IPS DF 6.9 (cell line): ENCODE measurements at regions not wholly inside any gene's neighbourhood (a gene's known extent, or its start where the extent isn't known, plus 50 kb on each side); places are given as distances from the start of the nearest gene placed in this dataset.

Experiments
- DNase-seq: peaks from one replicate; pipeline ENCODE4 v3.0.0-alpha.2; 2013; ENCODE audit warnings: low read depth, low spot score
- H3K27ac ChIP-seq: one replicate; pipeline ENCODE4 v1.5.1; 2013; ENCODE audit warnings: low read length, control low read depth
- H3K27me3 ChIP-seq: 2 replicates; pipeline ENCODE4 v1.6.1; 2013; ENCODE audit warnings: mild to moderate bottlenecking, low read length; ENCODE audit not compliant: control insufficient read depth, insufficient read depth
- H3K36me3 ChIP-seq: 2 replicates; pipeline ENCODE4 v1.6.1; 2013; ENCODE audit warnings: low read length; ENCODE audit not compliant: control insufficient read depth, insufficient read depth
- H3K4me1 ChIP-seq: 2 replicates; pipeline ENCODE4 v1.6.1; 2013; ENCODE audit warnings: low read length; ENCODE audit not compliant: control insufficient read depth, insufficient read depth
- H3K4me3 ChIP-seq: 2 replicates; pipeline ENCODE4 v1.5.1; 2013; ENCODE audit warnings: mild to moderate bottlenecking, low read length
- H3K9me3 ChIP-seq: 2 replicates; pipeline ENCODE4 v1.6.1; 2013; ENCODE audit warnings: low read length, inconsistent platforms; ENCODE audit not compliant: control insufficient read depth, insufficient read depth
- WGBS: extraction: QIAGEN DNeasy Blood & Tissue Kit; methylation state at CpG from one replicate; pipeline ENCODE4 v1.1.7; 2013; ENCODE audit warnings: mixed read lengths, missing lambda C conversion rate; ENCODE audit not compliant: insufficient read length, insufficient coverage; 5-methylcytosine and 5-hydroxymethylcytosine counted together

DNA sequence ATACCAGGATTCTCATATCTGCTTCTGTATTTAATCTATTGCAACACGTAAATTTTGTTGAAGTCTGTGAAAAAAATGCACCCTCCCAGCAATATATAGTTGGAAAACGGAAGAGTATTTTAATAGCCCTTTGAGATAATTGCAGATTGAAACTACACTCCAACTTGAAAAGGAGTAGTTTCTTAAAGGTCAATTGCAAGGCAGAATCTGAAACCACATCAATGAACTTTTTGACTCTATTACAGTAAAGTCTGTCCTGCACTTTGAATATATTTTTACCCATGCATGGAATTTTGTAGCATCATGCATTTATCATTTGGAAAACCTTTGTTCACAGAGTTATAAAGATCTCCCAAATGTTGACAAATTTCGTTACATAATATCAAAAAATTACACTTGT, 311.6 kb upstream of the NREP start:
- WGBS, result no CpG with 5 or more reads among the region's 3 CpGs

DNA sequence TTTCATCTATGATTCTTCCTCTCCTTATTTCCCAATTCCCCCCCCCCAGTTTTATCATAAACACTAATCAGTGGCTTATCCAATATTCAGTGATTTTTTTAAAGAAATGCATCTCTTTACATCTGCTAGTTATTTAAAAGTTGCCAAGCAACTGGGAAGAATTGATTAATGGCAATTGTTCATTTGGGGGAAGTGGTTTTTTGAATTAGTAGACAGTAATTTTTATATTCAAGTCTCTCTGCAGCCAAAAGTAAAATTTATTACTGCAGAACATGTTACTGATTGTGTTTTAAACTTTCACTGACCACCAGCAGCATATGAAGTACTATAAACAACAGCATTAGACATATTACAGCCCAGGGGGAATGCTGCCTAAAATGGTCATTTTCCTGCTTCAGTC, 308.8 kb upstream of the NREP start:
- no peak overlapping the region for H3K27ac ChIP-seq
- H3K27me3 ChIP-seq, result no peaks in the 10 kb centered on the region
- H3K36me3 ChIP-seq, result no peaks in the 10 kb centered on the region
- DNase-seq, result no peak
- no peaks in the 10 kb centered on the region for H3K4me1 ChIP-seq
- H3K9me3 ChIP-seq, result no peaks in the 10 kb centered on the region
- H3K4me3 ChIP-seq, result no peak overlapping the region

More for the DNA sequence above, 311.6 kb upstream of the NREP start:
- no peak for DNase-seq
- Histone ChIP-seq H3K27me3 (no peaks in the 10 kb centered on the region), H3K4me3 (no peak overlapping the region), H3K27ac (no peak overlapping the region), H3K36me3 (no peaks in the 10 kb centered on the region), H3K4me1 (no peaks in the 10 kb centered on the region), H3K9me3 (no peaks in the 10 kb centered on the region)

GRCh38 chr5:112064956-112065355, 308.0 kb upstream of the NREP start:
- no peaks in the 10 kb centered on the region for H3K4me1 ChIP-seq
- no CpG with 5 or more reads among the region's 2 CpGs for WGBS
- no peak for DNase-seq
- H3K4me3 ChIP-seq, result no peak overlapping the region
- H3K9me3 ChIP-seq, result no peaks in the 10 kb centered on the region
- no peaks in the 10 kb centered on the region for H3K27me3 ChIP-seq
- no peaks in the 10 kb centered on the region for H3K36me3 ChIP-seq
- no peak overlapping the region for H3K27ac ChIP-seq

GRCh38 chr5:112064271-112064701, 307.3 kb upstream of the NREP start:
- Histone ChIP-seq H3K4me1 (no peaks in the 10 kb centered on the region), H3K4me3 (no peak overlapping the region), H3K36me3 (no peaks in the 10 kb centered on the region), H3K27me3 (no peaks in the 10 kb centered on the region), H3K9me3 (no peaks in the 10 kb centered on the region), H3K27ac (no peak overlapping the region)
- no CpG with 5 or more reads among the region's 2 CpGs for WGBS
- no peak for DNase-seq

GRCh38 chr5:112063856-112064255, 306.9 kb upstream of the NREP start:
- Histone ChIP-seq H3K27me3 (no peaks in the 10 kb centered on the region), H3K36me3 (no peaks in the 10 kb centered on the region), H3K9me3 (no peaks in the 10 kb centered on the region), H3K4me3 (no peak overlapping the region), H3K4me1 (no peaks in the 10 kb centered on the region), H3K27ac (no peak overlapping the region)
- WGBS, result no CpG with 5 or more reads among the region's 1 CpG
- DNase-seq, result no peak

DNA sequence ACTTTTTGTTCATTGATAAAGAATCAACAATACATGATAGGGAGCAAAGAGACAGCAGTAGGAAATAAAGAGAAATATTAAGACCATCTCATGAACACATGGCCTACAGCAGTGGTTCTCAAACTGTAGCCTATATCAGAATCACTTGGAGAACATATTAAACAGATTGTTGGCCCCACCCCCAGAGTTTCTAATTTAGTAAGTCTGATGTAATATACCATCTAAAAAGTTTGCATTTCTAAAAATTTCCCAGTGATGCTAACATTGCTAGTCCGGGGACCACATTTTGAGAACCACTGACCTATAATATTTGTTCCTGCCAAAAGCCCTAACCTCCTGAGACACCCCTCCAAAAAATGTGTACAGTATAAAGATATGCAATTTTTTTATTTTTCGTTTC, 306.2 kb upstream of the NREP start:
- H3K27me3 ChIP-seq, result no peaks in the 10 kb centered on the region
- no peaks in the 10 kb centered on the region for H3K4me1 ChIP-seq
- WGBS, result no CpG with 5 or more reads among the region's 2 CpGs
- no peaks in the 10 kb centered on the region for H3K36me3 ChIP-seq
- H3K9me3 ChIP-seq, result no peaks in the 10 kb centered on the region
- DNase-seq, result no peak
- H3K4me3 ChIP-seq, result no peak overlapping the region
- H3K27ac ChIP-seq, result no peak overlapping the region

DNA sequence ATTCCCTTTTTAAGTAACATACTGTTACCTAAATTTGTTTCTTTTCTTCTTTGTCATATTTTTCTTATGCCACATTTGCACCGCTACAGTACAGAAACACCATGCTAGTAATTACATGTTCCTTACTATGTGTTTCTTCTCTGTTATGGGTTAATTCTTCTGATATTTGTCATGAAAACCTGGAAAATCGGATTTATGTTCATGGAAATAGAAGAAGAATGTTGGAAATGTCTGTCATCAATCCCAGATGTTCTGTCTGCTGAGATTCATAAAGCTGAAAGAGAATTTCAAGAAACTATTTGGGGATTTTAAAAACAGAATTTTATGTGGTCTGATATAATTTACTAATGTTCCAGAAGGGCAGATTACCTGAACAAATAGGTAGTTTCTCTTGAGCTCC, 305.2 kb upstream of the NREP start:
- DNase-seq, result no peak
- Histone ChIP-seq H3K4me3 (no peak overlapping the region), H3K27me3 (no peaks in the 10 kb centered on the region), H3K36me3 (no peaks in the 10 kb centered on the region), H3K9me3 (no peaks in the 10 kb centered on the region), H3K4me1 (no peaks in the 10 kb centered on the region), H3K27ac (no peak overlapping the region)
- WGBS, result no CpG with 5 or more reads among the region's 2 CpGs

- WGBS, result no CpG with 5 or more reads among the region's 1 CpG
- Histone ChIP-seq H3K27me3 (no peaks in the 10 kb centered on the region), H3K27ac (no peak overlapping the region), H3K4me1 (no peaks in the 10 kb centered on the region), H3K9me3 (no peaks in the 10 kb centered on the region), H3K4me3 (no peak overlapping the region), H3K36me3 (no peaks in the 10 kb centered on the region)
- no peak for DNase-seq
These were observed 304.7 kb upstream of the NREP start for GRCh38 chr5:112061666-112062065.

DNA sequence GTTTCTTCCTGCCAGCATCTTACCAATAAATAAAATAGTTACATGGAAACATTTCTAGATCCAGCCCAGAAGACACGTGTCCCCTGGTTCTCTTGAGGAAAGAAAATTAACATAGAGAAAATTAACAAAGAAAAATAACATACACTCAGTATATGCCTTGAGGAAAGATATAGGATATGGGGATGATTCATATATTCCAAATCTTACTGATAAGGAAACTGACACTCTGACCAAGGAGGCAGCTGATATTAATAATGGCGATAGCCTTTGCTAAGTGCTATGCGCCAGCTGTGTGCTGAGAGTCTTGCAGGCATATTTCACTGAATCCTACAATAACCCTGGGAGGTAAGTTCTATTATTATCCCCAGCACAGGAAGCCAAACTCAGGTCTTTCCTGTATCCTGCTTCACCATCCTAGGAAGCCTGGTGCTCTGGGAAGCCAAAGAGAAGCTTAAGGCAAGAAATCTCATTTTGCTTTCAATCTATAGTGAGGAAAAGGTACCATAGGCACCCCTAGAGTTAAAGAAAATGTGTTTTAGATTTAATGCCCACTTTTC, 302.7 kb upstream of the NREP start:
- Histone ChIP-seq H3K4me1 (no peaks in the 10 kb centered on the region), H3K27me3 (no peaks in the 10 kb centered on the region), H3K27ac (no peak overlapping the region), H3K36me3 (no peaks in the 10 kb centered on the region), H3K4me3 (no peak overlapping the region), H3K9me3 (no peaks in the 10 kb centered on the region; the same call in 1 of the 2 replicates)
- WGBS, result no CpG with 5 or more reads among the region's 3 CpGs
- DNase-seq, result no peak

- DNase-seq, result no peak
- no CpG with 5 or more reads among the region's 3 CpGs for WGBS
- Histone ChIP-seq H3K27me3 (no peaks in the 10 kb centered on the region), H3K27ac (no peak overlapping the region), H3K4me1 (no peaks in the 10 kb centered on the region), H3K9me3 (no peaks in the 10 kb centered on the region; the same call in 1 of the 2 replicates), H3K4me3 (no peak overlapping the region), H3K36me3 (no peaks in the 10 kb centered on the region)
These were observed 292.7 kb upstream of the NREP start for GRCh38 chr5:112049738-112050137.

- H3K27ac ChIP-seq, result no peak overlapping the region
- H3K9me3 ChIP-seq, result no peaks in the 10 kb centered on the region
- H3K4me3 ChIP-seq, result no peak overlapping the region
- no CpG with 5 or more reads among the region's 5 CpGs for WGBS
- no peaks in the 10 kb centered on the region for H3K4me1 ChIP-seq
- H3K27me3 ChIP-seq, result no peaks in the 10 kb centered on the region
- DNase-seq, result no peak
- no peaks in the 10 kb centered on the region for H3K36me3 ChIP-seq
These were observed 279.2 kb upstream of the NREP start for GRCh38 chr5:112036206-112036605.
